Uterus (tissue), 2 donors: ENCODE measurements at regions not wholly inside any gene's neighbourhood (a gene's known extent, or its start where the extent isn't known, plus 50 kb on each side); places are given as distances from the start of the nearest gene placed in this dataset.

Source experiments
- CTCF ChIP-seq, 4 experiments: fragments of 200-600 bp in 2 of 4; fragments of 450-650 bp in 2 of 4; sonication (generic) in 2 of 4; IDR thresholded peaks; one replicate each; pipeline ENCODE4 v1.5.1; 2016 to 2019; ENCODE audit warnings: antibody characterized with exemption in 4 of 4, mild to moderate bottlenecking in 2 of 4, moderate library complexity in 1 of 4
- POLR2A ChIP-seq, 2 donors: fragments of 450-650 bp; IDR thresholded peaks; one replicate each; pipeline ENCODE4 v1.6.1; 2016; ENCODE audit warnings: antibody characterized with exemption in 2 of 2, mild to moderate bottlenecking in 1 of 2, moderate library complexity in 1 of 2

DNA sequence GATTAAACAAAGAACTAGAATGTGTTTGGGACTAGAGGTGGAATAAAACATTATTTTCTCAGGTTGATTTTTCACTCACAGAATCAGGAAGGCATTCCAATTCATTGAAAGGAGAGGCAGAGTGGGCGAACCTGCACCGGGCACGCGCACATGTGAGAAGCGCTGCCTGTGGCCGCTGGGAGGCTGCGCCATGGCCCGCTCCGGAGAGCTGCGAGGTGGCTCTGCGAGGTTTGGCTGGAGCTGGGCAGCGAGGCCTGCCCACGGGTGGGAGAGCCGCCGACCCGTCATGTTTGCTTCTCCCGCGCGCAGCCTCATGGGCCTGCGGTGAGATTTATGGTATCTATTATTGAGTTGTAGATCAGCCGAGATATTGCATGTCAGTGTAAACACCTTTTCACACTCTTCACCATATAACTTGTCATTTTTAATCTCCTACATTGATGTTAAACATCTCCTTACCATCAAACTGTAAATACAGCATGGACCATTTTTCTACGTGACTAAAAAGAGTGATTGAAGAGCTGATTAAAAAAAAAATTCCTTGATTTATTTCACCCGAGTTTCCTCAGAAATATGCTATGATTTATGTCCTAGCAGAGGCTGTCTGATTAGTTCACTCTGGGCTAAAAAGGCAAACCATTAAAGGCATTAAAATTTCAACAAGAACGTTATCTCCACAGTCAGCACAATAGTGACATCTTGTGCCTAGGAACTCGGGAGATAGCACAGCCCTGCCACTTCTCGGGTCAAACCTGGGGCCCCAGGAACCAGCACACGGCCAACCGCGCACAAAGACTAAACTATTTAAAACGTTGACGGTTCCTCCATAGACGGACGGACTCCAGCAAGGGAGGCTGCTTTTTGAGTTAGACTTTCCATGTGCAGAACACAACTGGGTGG lies 96.6 kb upstream of the RNF32 start:
- no peak for TF ChIP-seq CTCF (IDR thresholded peaks at IDR 0.05)
- TF ChIP-seq POLR2A (IDR thresholded peaks at IDR 0.05) = no peak
